B cell (primary cell): ENCODE measurements at regions not wholly inside any gene's neighbourhood (a gene's known extent, or its start where the extent isn't known, plus 50 kb on each side); places are given as distances from the start of the nearest gene placed in this dataset.

Source experiments
- ATAC-seq: fragments of 200-7000 bp; cut with Tn5 transposase; one replicate; pipeline ENCODE4 v1.10.0; 2021; ENCODE audit warnings: low read depth, mild to moderate bottlenecking, moderate number of reproducible peaks, moderate library complexity
- CTCF ChIA-PET: fragments of 350-600 bp; sonication (Branson Sonifier 250); formaldehyde crosslinking; loops from one replicate; lab custom pipeline; 2021; ENCODE audit warnings: antibody characterized with exemption, inconsistent platforms; lab: Charles Lee
- POLR2A ChIA-PET: fragments of 350-600 bp; sonication (Branson Sonifier 250); formaldehyde crosslinking; loops from one replicate; lab custom pipeline; 2021; ENCODE audit warnings: antibody characterized with exemption; lab: Charles Lee
- DNase-seq: peaks from one replicate; pipeline ENCODE4 v3.0.0; 2013
- H2AFZ ChIP-seq: 2 replicates; pipeline ENCODE4 v1.6.1; 2012; ENCODE audit warnings: mild to moderate bottlenecking, low read depth, low read length; ENCODE audit not compliant: insufficient read depth, poor library complexity, severe bottlenecking
- H3K27ac ChIP-seq, 2 donors: 1 replicate in 1 of 2; 2 replicates in 1 of 2; pipeline ENCODE4 v1.5.1; 2012 to 2013; ENCODE audit warnings: low read length in 2 of 2, mild to moderate bottlenecking in 2 of 2, moderate library complexity in 1 of 2
- H3K27me3 ChIP-seq, 4 experiments: fragments of 200-600 bp in 1 of 4; sonication (generic) in 1 of 4; replicated peaks in 1 of 4; 1 replicate in 2 of 4; 2 replicates in 2 of 4; pipeline versions ENCODE4 v1.6.1 to v1.7.0; 2013 to 2016; ENCODE audit warnings: low read length in 3 of 4, mild to moderate bottlenecking in 2 of 4, mixed read lengths in 1 of 4, moderate library complexity in 1 of 4; ENCODE audit not compliant: insufficient read depth in 4 of 4, control insufficient read depth in 3 of 4; ENCODE audit errors: control extremely low read depth in 1 of 4
- H3K36me3 ChIP-seq, 2 experiments: replicated peaks in 1 of 2; 1 replicate in 1 of 2; 2 replicates in 1 of 2; pipeline versions ENCODE4 v1.6.1 to v1.7.1; 2013; ENCODE audit warnings: low read length in 1 of 2; ENCODE audit not compliant: insufficient read depth in 2 of 2, control insufficient read depth in 1 of 2; ENCODE audit errors: control extremely low read depth in 1 of 2, extremely low read depth in 1 of 2
- H3K4me1 ChIP-seq, 2 donors: fragments of 200-600 bp in 1 of 2; sonication (generic) in 1 of 2; 1 replicate in 1 of 2; 2 replicates in 1 of 2; pipeline versions ENCODE4 v1.5.1 to v1.6.1; 2013 to 2017; ENCODE audit warnings: low read length in 2 of 2; ENCODE audit not compliant: control insufficient read depth in 2 of 2, insufficient read depth in 2 of 2
- H3K4me2 ChIP-seq: replicated peaks from 2 replicates; pipeline ENCODE3; 2012; ENCODE audit warnings: mild to moderate bottlenecking, low read depth, low read length; ENCODE audit not compliant: poor library complexity, severe bottlenecking
- H3K4me3 ChIP-seq, 5 experiments: fragments of 200-600 bp in 1 of 5; sonication (generic) in 1 of 5; 1 replicate in 3 of 5; 2 replicates in 2 of 5; pipeline versions ENCODE4 v1.5.1 to v1.7.0; 2011 to 2016; ENCODE audit warnings: low read length in 4 of 5, mild to moderate bottlenecking in 4 of 5, low read depth in 2 of 5, control low read depth in 1 of 5, moderate library complexity in 1 of 5; ENCODE audit not compliant: insufficient read depth in 1 of 5; ENCODE audit errors: control extremely low read depth in 1 of 5, extremely low read depth in 1 of 5
- H3K79me2 ChIP-seq: fragments of 200-600 bp; sonication (generic); one replicate; pipeline ENCODE4 v1.6.0; 2016; ENCODE audit warnings: low read length; ENCODE audit not compliant: control insufficient read depth, insufficient read depth
- H3K9ac ChIP-seq: fragments of 200-600 bp; sonication (generic); 2 replicates; pipeline ENCODE4 v1.6.1; 2017; ENCODE audit warnings: mild to moderate bottlenecking, low read length, moderate library complexity
- H3K9me3 ChIP-seq, 3 donors: one replicate each; pipeline versions ENCODE4 v1.6.1 to v1.7.1; 2013; ENCODE audit warnings: low read length in 2 of 3; ENCODE audit not compliant: control insufficient read depth in 2 of 3, insufficient read depth in 1 of 3; ENCODE audit errors: control extremely low read depth in 1 of 3
- H4K20me1 ChIP-seq: 2 replicates; pipeline ENCODE4 v1.6.0; 2012; ENCODE audit warnings: mild to moderate bottlenecking, low read length; ENCODE audit not compliant: insufficient read depth, control insufficient read depth, poor library complexity, severe bottlenecking
- H3K27ac Mint-ChIP-seq: one replicate; pipeline ENCODE4 v1.8.0; 2021; ENCODE audit warnings: mixed read lengths
- H3K27me3 Mint-ChIP-seq: one replicate; pipeline ENCODE4 v1.8.0; 2021; ENCODE audit warnings: mixed read lengths
- H3K4me1 Mint-ChIP-seq: one replicate; pipeline ENCODE4 v1.8.0; 2021; ENCODE audit warnings: mixed read lengths
- H3K4me3 Mint-ChIP-seq: one replicate; pipeline ENCODE4 v1.8.0; 2021; ENCODE audit warnings: mixed read lengths
- H3K9me3 Mint-ChIP-seq: one replicate; pipeline ENCODE4 v1.8.0; 2022; ENCODE audit warnings: mixed read lengths; ENCODE audit not compliant: insufficient read depth
- CTCF ChIP-seq: fragments of 200-600 bp; IDR thresholded peaks from one replicate; pipeline ENCODE4 v1.8.0; 2022; ENCODE audit warnings: antibody characterized with exemption, mild to moderate bottlenecking
- EZH2 ChIP-seq: IDR thresholded peaks from 2 replicates; pipeline ENCODE4 v1.6.1; 2012; ENCODE audit warnings: borderline replicate concordance, low read depth, mild to moderate bottlenecking, moderate library complexity, low read length; ENCODE audit not compliant: insufficient read depth, poor library complexity, severe bottlenecking
- WGBS: methylation state at CpG from one replicate; pipeline ENCODE4 v1.1.5; 2013; ENCODE audit warnings: missing lambda C conversion rate; ENCODE audit not compliant: insufficient coverage; 5-methylcytosine and 5-hydroxymethylcytosine counted together
- intact Hi-C: fragments of 100-400 bp; cut with micrococcal nuclease; formaldehyde crosslinking; loops from one replicate; pipeline ENCODE4 v1.10.0; 2022

- Histone ChIP-seq H3K27me3 (no peaks in the 10 kb centered on the region), H3K4me2 (no peak overlapping the region), H3K9ac (no peak overlapping the region), H3K36me3 (no peaks in the 10 kb centered on the region), H3K79me2 (no peaks in the 10 kb centered on the region), H4K20me1 (no peaks in the 10 kb centered on the region), H3K9me3 (peaks cover 0 to 10% (median 0%) of the 10 kb centered on the region in 3 donors), H3K4me3 (no peak overlapping the region), H3K27ac (no peak overlapping the region), H3K4me1 (no peaks in the 10 kb centered on the region), H2AFZ (no peak overlapping the region)
- POLR2A ChIA-PET: no interaction called here
- WGBS: no CpG with 5 or more reads among the region's 4 CpGs
- no peak for DNase-seq
- H3K4me3 Mint-ChIP-seq: no peak overlapping the region
- H3K27me3 Mint-ChIP-seq: no peaks in the 10 kb centered on the region
- TF ChIP-seq CTCF (no peak), EZH2 (no peak)
- H3K9me3 Mint-ChIP-seq: peaks cover 1% of the 10 kb centered on the region
- CTCF ChIA-PET: no interaction called here
- H3K27ac Mint-ChIP-seq: no peak overlapping the region
- intact Hi-C loops: no loop called here
- no peaks in the 10 kb centered on the region for H3K4me1 Mint-ChIP-seq
- no peak for ATAC-seq
Observed at GRCh38 chr13:89822467-89822866, 1525.0 kb upstream of the MIR17HG start.

- Mint-ChIP-seq H3K9me3 (no peaks in the 10 kb centered on the region), H3K4me3 (no peak overlapping the region), H3K4me1 (no peaks in the 10 kb centered on the region), H3K27ac (no peak overlapping the region), H3K27me3 (no peaks in the 10 kb centered on the region)
- no peaks in the 10 kb centered on the region for H3K36me3 ChIP-seq
- no peaks in the 10 kb centered on the region for H3K27me3 ChIP-seq
- no peaks in the 10 kb centered on the region for H3K4me1 ChIP-seq
- H3K9me3 ChIP-seq: peaks cover 0 to 7% (median under 1%) of the 10 kb centered on the region in 3 donors
- WGBS: 100% methylated on average over 3 of the region's 4 CpGs
- H2AFZ ChIP-seq: no peak overlapping the region
- no peak for ATAC-seq
- no peak overlapping the region for H3K27ac ChIP-seq
- POLR2A ChIA-PET: no interaction called here
- H3K79me2 ChIP-seq: no peaks in the 10 kb centered on the region
- H4K20me1 ChIP-seq: no peaks in the 10 kb centered on the region
- H3K4me2 ChIP-seq: no peak overlapping the region
- CTCF ChIA-PET: no interaction called here
- H3K4me3 ChIP-seq: no peak overlapping the region
- intact Hi-C loops: no loop called here
- TF ChIP-seq CTCF: no peak
- TF ChIP-seq EZH2: no peak
- DNase-seq: no peak
- no peak overlapping the region for H3K9ac ChIP-seq
Observed at GRCh38 chr13:89827552-89827951, 1519.9 kb upstream of the MIR17HG start.
